ENCODE measurements at regions not wholly inside any gene's neighbourhood (a gene's known extent, or its start where the extent isn't known, plus 50 kb on each side); places are given as distances from the start of the nearest gene placed in this dataset.

DNA sequence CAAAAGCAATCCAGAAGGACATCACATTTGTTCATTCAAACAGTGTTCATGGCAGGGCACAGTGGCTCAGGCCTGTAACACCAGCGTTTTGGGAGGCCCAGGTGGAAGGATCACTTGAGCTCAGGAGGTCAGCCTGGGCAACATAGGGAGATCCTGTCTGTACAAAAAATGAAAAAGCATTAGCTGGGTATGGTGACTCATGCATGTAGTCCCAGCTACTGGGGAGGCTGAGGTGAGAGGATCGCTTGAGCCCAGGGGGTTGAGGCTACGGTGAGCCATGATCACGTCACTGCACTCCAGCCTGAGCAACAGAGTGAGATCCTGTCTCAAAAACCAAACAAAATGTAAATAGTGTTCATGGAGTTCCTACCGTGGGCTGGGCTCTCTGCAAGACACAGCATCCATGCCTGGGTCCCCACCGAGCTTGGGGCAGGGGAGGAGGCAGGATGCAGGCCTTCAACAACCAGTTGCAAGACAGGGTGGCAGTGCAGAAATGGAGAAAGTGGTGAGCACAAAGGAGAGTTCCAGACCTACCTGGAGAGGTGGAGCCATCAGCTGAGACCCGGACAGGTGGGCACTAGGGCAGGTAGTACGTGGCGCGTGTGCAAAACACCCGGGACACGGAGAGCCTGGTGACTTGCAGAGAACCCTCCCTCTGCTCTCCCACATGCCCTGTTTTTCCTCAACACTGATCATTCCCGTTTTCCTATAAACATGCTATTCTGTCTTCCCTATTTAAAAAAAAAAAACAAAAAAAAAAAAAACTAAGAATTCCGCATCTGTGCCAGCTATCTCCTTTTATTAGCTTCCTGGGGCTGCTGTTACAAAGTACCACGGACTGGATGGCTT is 138.9 kb downstream of the TOMM20 start:
- no peak for DNase-seq (ENCODE audit: low read depth in 1 of 2, low spot score in 1 of 2)

DNA sequence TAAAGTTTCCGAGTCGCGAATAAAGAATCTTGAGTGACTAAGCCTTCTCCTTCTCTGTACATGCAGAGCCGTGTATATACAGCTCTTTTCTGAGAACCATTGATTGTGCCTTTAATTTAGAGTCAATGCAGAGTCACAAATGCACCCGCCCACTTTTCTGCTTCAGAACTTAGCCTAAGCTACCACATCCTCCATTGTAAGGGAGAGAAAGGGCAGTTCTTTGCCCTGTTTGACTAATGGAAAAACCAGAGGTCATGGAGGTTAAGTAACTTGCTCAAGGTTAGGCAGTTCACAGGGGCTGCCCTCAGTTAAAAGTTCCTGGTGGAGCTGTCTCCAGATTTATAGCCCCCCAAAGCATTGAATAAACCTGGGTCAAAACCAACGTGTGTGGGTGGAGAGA is 139.6 kb downstream of the TOMM20 start:
- DNase-seq (ENCODE audit: low read depth in 1 of 2, low spot score in 1 of 2) = no peak

DNA sequence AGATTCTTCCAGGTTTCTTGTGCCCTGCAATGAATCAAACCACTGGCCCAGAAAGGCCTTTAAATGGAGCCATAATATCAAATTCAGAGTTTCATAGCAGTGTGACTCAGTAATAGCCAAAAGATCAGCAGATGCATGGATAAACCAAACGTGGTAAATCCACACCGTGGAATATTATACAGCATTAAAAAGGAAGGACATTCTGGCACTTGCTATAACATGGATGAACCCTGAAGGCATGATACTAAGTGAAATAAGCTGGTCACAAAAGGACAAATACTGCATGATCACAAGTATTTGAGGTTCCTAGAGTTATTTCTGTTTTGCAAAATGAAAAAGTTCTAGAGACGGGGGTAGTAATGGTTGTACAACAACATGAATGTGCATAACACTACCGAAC is 140.1 kb downstream of the TOMM20 start:
- DNase-seq (ENCODE audit: low read depth in 1 of 2, low spot score in 1 of 2) = no peak

DNA sequence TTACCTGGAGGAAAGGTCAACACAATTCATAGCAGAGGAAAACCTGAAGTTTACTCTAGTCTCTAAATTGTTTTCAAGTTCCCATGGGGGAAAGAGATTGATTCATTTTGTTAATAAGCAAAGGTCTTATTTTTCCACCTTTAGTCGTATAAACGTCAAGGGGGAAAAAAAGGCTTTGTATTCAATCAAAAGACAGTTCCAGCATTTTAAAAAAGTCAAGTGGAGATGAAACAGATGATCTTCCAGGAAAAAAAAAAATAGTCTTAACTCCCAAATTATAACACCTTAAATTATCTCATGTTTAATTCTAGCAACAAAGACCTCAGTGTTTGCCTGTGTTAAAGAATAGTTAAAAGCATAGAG is 140.5 kb downstream of the TOMM20 start:
- no peak for DNase-seq (ENCODE audit: low read depth in 1 of 2, low spot score in 1 of 2)

DNA sequence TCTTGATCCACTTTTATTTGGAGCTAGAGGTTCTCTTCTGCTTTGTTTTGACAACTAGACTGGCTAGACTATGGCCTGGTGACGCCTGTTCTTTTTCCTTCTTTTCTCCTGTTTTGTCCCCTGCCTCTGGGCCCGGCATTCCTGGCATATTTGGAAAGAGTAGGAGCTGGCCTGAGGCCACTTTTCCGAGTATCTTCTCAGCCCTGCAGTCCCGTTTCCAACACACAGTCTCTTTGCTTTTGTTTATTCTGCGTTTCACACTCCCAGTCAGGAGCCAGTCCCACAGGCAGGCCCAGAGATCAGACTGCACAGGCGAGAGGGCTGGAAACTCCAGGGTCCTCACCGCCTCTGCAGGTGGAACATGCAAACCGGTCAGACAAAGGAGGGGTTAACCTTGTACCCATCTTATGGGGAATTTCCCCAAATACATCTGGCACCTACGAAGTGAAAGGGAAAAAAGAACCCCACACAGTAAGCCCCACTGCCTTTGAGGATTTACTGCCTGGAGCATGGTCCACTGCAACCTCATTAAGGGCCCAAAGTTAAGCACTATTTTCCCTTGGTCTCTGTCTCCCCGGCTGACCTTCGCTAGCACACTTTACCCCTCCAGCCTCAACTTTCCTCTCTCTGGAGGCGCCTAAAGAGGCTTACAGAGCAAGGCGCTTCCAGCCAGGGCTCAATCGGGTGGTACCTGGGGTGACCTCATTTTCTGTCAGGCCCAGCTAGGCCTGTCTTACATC is 141.1 kb downstream of the TOMM20 start:
- DNase-seq (ENCODE audit: low read depth in 1 of 2, low spot score in 1 of 2) = no peak

DNA sequence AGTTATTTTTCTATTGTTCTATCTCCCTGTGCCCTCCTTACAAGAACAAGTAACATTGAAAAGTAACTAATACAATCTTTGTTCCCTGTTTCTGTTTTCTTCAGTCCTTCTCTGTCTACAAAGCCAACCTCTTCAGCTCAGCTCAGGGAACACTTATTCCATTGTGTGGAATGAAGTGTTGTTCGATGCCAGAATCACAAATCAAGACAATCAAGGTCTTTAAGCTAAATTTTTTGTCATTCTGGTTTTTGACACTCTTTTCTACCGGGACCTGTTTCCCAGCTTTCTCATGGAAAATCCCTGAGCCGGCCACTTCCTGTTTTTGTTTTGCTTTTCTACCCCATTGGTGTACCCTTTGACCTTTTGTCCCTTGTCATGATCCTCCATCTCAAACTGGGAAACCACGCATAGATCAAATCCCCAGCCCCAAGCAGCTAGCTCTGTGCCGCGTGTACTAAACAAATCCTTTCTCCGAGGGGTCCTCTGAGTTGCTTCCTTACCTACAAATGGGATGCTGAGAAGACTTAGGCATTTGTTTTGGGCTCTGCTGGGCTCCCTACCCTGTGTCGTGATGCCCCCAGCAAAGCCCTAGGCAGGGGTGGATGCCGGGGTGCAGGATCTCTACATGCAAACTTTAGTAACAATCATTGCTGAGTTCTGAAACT is 141.8 kb downstream of the TOMM20 start:
- no peak for DNase-seq (ENCODE audit: low read depth in 1 of 2, low spot score in 1 of 2)

DNA sequence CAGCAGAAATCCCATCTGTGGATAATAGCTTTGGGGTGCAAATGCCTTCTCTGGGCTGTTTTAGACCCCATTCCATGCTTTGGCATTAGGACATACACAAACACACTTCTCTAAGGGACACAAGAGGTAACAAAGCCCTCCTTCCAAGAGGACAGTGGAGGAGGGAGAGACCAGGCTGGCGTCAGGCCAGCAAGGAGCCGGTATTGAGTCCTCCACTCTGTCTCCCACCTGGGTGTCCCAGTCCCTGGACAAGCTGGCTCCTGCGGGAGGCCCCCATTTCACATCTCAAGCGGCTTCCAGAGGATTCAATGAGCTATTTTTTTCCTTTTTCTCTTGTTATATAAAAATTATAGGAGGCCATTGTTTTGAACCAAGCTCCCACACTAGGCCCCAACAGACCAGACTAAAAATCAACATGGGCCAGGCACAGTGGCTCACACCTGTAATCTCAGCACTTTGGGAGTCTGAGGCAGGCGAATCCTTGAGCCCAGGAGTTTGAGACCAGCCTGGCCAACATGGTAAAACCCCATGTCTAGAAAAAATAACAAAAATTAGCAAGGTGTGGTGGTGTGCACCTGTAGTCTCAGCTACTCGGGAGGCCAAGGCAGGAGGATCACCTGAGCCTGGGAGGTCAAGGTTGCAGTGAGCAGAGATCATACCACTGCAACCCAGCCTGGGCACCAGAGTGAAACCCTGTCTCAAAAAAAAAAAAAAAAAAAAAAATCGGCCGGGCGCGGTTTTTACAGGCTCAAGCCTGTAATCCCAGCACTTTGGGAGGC is 142.9 kb downstream of the TOMM20 start:
- DNase-seq (ENCODE audit: low read depth in 1 of 2, low spot score in 1 of 2) = no peak

DNA sequence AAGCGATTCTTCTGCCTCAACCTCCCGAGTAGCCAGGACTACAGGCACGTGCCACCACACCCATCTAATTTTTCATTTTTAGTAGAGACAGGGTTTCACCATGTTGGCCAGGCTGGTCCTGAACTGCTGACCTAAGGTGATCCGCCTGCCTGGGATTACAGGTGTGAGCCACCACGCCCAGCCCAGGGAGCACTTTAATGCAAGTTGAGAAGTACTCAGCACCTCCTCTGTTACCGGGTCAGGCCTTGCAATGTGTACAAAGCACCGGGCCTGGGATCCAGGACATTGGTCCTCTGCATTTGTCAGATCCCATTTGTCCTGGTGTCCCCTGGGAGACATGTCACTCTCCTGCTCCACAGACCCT is 143.6 kb downstream of the TOMM20 start:
- DNase-seq (ENCODE audit: low read depth in 1 of 2, low spot score in 1 of 2) = no peak

DNA sequence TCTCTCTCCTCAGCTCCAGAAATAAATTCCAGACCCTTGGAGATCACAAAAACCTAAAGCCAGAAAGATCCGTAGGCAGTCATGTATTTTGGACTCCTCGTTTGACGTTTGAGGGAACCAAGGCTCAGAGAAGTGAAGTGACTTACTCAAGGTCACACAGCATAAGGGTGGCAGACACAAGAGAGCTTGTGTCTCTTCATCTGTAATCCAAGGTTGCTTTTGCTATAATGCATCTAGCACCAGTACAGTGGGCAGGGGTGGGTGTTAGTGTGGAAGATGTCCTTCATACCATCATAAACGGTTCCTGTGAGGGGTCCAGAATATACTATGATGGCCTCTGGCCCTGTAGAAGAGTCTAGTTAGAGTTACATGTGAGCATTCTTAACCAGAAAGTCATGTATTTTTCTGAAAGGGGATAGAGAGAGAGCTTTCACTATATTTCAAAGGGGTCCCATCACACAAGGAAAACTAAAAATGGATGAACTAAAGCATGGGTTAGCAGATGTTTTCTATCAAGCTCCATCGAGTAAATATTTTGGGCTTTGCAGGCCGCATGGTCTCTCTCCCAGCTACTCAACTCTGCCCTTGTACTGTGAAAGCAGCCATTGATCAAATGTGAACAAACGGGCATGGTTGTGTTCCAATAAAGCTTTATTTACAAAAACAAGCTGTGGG is 144.9 kb downstream of the TOMM20 start:
- no peak for DNase-seq (ENCODE audit: low read depth in 1 of 2, low spot score in 1 of 2)

DNA sequence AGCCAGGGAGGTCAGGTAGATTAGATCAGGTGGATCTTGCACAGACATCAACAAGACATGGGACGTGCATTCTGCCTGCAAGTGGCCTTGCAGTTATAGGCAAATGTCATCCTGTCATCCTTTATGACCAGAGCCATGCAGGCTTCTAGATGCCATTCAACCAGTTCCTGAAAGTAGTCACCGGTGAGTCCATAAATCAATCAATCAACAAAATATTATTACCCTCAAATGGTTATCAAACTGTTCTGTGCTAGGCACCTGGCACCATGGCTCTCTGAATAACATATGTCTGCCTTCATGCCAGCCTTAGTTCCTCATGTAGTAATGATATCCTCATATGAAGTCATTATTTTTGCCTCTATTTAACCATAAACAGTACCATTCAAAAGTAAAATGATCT is 146.9 kb downstream of the TOMM20 start:
- no peak for DNase-seq (ENCODE audit: low read depth in 1 of 2, low spot score in 1 of 2)

DNA sequence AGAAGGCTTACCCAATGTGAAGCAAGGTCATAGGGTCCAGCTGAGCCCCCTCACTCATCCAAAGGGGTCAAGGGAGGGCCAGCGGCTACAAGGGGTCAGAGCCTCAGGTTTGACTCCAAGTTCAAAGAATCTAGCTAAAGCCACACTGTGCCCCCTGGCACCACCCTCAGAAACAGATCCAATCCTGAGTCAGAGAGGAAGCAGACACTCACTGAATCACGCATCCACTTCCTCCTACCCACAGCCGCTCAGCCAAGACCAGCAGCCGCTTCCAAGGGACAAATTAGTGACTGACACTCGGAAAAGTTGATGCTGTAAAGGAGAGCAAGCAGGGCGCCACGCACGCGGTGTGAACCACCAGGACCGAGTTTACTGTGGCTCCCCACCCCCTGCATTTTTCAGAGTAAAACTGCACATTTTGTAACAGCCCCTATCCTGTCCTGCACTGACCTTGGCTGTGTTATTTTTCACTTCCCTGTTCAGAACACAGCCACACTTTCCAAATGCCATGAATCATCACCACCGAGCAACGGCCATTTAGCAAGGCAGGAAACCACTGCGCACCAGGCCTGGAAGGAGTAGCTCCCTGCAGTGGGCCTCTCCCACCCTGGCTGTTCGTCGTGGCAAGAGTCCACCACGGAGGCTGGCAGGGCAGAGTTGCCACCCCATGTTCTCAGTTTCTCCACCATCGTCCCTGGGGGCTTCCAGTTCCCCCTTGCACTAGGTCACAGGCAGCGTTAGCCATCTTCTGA is 147.8 kb downstream of the TOMM20 start:
- peak; percentile 43 to 50 for DNase-seq (ENCODE audit: low read depth in 1 of 2, low spot score in 1 of 2)

DNA sequence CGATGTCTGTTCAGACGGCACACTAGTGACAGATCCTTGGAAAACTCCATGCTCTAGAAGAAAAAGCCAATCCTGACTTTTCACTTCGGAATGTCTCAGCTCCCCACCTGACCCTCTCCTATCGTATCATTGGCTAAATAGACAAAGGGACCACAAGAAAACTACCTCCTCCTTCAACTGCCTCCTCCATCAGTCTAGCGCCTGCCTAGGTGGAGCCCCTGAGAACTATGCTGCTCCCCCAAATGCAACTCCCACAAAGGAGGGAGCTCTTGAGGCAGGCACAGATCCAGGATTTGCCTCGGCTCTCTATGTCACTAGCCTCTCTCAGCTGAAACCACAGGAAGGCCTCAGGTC is 148.4 kb downstream of the TOMM20 start:
- no peak for DNase-seq (ENCODE audit: low read depth in 1 of 2, low spot score in 1 of 2)

DNA sequence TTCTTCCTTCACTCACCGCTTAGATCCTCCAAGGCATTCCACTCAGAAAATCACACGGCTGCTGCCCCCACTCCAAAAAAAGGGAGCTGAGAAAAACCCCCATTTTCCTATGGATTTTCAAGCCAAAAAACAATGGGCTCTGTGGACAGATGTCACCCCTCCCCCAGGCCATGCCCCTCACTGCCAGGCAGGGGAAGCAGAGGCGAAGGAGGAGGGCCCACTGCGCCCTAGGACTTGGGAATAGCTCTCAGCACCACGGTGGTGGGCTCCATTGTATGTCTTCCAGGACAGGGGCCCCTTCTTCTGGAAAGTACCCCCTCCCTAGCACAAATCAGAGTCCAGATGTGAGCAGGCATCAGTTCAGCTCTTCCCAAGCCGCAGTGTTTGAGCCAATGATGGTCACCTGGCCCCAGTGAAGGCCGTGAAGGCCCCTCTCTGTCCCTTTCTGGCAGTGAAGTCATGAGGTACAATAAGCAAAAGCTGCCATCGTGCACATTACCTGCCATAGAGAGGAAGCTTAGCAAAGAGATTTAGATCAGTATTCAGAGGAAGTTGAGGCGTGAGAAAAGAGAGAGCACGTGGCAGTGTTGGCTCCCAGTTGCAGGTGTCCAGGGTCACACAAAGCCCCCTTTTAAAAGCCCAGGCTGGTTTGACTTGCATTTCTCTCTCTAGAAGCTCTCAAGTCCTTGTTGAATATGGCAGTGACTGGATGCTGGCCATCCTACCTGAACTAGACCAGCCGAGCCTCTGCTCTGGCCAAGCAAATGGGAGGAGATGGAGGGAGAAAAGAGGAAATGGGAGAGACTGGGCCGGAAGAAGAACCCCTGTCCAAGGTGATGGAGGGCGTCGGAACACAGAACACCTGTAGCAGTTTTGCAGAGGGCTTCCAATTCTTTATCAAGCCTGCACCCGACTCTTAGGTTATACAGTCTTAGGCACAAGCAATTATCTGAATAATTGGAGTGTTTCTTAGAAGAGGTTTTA is 149.0 kb downstream of the TOMM20 start:
- no peak for DNase-seq (ENCODE audit: low read depth in 1 of 2, low spot score in 1 of 2)

DNA sequence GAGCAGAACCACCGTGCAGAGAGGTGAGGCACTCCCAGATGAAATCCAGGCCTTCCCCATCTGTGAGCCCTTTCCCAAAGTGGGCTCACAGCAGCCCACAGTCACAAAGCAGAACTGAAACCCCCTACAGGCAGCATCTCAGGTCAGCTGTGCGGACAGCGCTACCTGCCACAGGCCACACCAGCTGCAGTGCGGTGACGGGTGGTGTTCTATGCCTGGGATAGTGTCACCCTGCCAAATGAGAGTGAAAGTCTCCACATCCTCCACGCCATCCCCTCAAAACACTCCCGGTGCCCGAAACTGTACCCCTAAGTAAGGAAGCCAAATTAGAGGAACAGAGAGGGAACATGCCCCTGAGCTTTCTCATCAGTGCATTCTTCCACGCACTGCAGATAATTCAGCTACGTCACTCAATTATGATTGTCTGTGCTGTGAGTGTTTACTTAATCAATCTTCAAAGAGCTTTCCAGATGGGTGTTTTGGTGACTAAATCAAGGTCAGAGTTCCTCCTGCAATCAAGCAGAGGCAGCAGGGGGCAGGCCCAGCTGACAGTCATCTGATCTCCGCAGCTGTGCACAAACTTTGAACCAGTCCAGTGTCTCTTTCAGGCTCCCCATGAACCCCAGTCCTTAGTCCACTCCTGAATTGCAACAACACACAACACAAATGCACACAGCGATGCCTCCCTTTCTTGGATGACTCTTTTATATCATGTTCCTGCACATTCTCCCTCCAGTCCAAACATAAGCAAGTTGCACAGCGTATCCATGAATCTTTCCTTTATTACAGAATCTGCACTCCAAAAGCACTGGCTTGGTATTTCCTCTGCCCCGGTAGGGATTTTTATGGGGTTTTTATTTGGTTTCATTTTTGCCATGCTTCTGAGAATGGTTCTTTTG is 150.0 kb downstream of the TOMM20 start:
- peak in 1 of 2 donors; percentile 35 for DNase-seq (ENCODE audit: low read depth in 1 of 2, low spot score in 1 of 2)

DNA sequence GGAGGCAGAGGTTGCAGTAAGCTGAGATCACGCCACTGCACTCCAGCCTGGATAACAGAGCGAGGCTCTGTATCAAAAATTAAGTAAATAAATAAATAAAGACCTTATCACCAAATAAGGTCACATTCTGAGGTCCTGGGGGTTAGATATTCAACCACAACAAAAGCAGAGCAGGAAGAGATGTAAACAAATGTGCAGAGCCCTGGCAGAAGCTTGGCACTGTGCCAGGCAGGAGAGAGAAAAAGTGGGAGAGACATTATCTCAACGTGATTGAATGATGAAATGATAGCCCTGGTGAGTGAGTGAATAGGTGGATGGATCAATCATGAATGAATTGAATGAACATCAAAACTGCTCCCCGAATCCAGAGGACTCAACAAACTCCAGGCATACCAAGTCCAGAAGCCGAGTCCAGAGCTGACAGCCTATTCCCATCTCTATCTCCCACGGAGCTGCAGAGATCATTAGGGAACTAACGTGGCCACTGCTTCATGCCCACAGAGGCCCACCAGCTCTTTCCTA is 150.7 kb downstream of the TOMM20 start:
- DNase-seq (ENCODE audit: low read depth in 1 of 2, low spot score in 1 of 2) = no peak

DNA sequence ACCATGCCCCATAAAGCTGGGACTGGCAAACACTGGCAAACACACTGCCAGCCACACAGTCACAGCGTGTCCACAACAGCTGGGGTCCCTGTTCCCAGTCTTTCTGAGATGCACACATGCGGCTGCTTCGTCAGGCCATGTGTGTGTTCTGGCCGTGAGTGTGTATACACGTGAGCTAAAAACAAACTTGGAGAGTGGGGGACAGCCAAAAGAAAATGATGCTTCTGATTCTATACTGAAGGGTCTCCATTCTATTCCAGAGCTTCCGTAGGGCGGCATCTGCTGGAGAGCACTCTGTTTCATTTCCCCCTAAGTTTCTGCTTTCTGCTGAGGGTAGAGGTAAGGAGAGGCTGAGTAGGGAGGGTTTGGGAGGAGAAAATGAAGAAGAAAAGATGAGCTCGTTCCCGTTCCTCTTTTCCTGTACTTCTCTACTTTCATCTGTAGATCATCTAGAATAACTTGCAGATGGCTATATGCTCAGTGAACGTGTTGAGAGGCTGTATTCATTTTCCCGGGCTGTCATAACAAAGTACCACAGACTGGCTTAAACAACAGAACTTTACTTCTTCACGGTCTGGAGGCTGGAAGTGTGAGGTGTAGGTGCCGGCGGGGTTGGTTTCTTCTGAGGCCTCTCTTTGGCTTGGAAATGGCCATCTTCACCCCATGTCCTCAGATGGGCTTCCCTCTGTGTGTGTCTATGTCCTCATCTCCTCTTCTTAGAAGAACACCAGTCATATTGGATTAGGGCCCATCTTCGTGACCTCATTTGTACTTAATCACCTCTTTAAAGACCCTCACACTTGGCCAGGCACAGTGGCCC is 151.6 kb downstream of the TOMM20 start:
- no peak for DNase-seq (ENCODE audit: low read depth in 1 of 2, low spot score in 1 of 2)
